Suprapubic skin (tissue), 3 donors: ENCODE measurements at regions not wholly inside any gene's neighbourhood (a gene's known extent, or its start where the extent isn't known, plus 50 kb on each side); places are given as distances from the start of the nearest gene placed in this dataset.

Experiments
- CTCF ChIP-seq, 2 donors: fragments of 200-600 bp in 1 of 2; fragments of 450-650 bp in 1 of 2; sonication (generic) in 1 of 2; IDR thresholded peaks; one replicate each; pipeline ENCODE4 v1.5.1; 2016 to 2019; ENCODE audit warnings: antibody characterized with exemption in 2 of 2, mild to moderate bottlenecking in 1 of 2, moderate library complexity in 1 of 2
- POLR2A ChIP-seq, 2 donors: fragments of 450-650 bp; IDR thresholded peaks; one replicate each; pipeline ENCODE4 v1.6.1; 2017; ENCODE audit warnings: antibody characterized with exemption in 2 of 2, mild to moderate bottlenecking in 2 of 2, moderate library complexity in 2 of 2

- no peak for TF ChIP-seq CTCF (IDR thresholded peaks at IDR 0.05)
- no peak for TF ChIP-seq POLR2A (IDR thresholded peaks at IDR 0.05)
These were observed 84.1 kb upstream of the ACKR3 start for GRCh38 chr2:236485519-236485918.
